Endothelial cell of umbilical vein (primary cell): ENCODE measurements at regions not wholly inside any gene's neighbourhood (a gene's known extent, or its start where the extent isn't known, plus 50 kb on each side); places are given as distances from the start of the nearest gene placed in this dataset.

Experiments
- BruUV-seq: library from RNA; stranded (reverse); fragments of 400-500 nt; replicated peaks from 2 replicates; lab custom pipeline; 2021; lab: Mats Ljungman, UMichigan
- CTCF ChIA-PET: fragments of 300-600, 350-600 bp; sonication (Branson Sonifier 250); formaldehyde crosslinking; loops from one replicate; lab custom pipeline; 2021; ENCODE audit warnings: antibody characterized with exemption, inconsistent platforms; lab: Charles Lee
- POLR2A ChIA-PET: fragments of 300-600, 350-600 bp; sonication (Branson Sonifier 250); formaldehyde crosslinking; loops from one replicate; lab custom pipeline; 2021; ENCODE audit warnings: antibody characterized with exemption, inconsistent platforms; lab: Charles Lee
- DNase-seq: peaks from one replicate; pipeline ENCODE4 v3.0.0-alpha.2; 2011; ENCODE audit warnings: low read depth, low spot score
- FAIRE-seq: peaks from 2 replicates; lab custom pipeline; 2011; peaks lifted over from hg19 to GRCh38; lab: Jason Lieb, UNC
- H2AFZ ChIP-seq: 2 replicates; pipeline ENCODE4 v1.6.0; 2012; ENCODE audit warnings: low read depth, low read length, control low read depth, inconsistent platforms
- H3K27ac ChIP-seq: 2 replicates; pipeline ENCODE4 v1.5.1; 2011; ENCODE audit warnings: low read depth, mild to moderate bottlenecking, control low read depth, low read length, moderate library complexity; ENCODE audit not compliant: insufficient read depth
- H3K27me3 ChIP-seq, 2 experiments: 2 replicates each; pipeline versions ENCODE4 v1.6.0 to v1.6.1; 2011; ENCODE audit warnings: low read length in 2 of 2, mixed read lengths in 1 of 2; ENCODE audit not compliant: control insufficient read depth in 2 of 2, insufficient read depth in 2 of 2
- H3K36me3 ChIP-seq, 2 experiments: 2 replicates in 1 of 2; 3 replicates in 1 of 2; pipeline ENCODE4 v1.5.1; 2011; ENCODE audit warnings: low read length in 2 of 2, mild to moderate bottlenecking in 1 of 2, moderate library complexity in 1 of 2; ENCODE audit not compliant: control insufficient read depth in 2 of 2, insufficient read depth in 2 of 2; ENCODE audit errors: extremely low read depth in 1 of 2
- H3K4me1 ChIP-seq: 3 replicates; pipeline ENCODE4 v1.5.1; 2011; ENCODE audit warnings: mild to moderate bottlenecking, low read length; ENCODE audit not compliant: control insufficient read depth, insufficient read depth; ENCODE audit errors: extremely low read depth
- H3K4me2 ChIP-seq: 2 replicates; pipeline ENCODE4 v1.6.1; 2011; ENCODE audit warnings: low read length, control low read depth, mixed read lengths; ENCODE audit not compliant: insufficient read depth
- H3K4me3 ChIP-seq, 3 experiments: fragments of 200-600 bp in 1 of 3; sonication (generic), shearing (Covaris generic) in 1 of 3; replicated peaks in 1 of 3; 2 replicates each; pipeline ENCODE4 v1.5.1; 2011 to 2016; ENCODE audit warnings: control low read depth in 3 of 3, low read length in 3 of 3, mild to moderate bottlenecking in 2 of 3, inconsistent platforms in 1 of 3, low read depth in 1 of 3, moderate library complexity in 1 of 3; ENCODE audit not compliant: insufficient read depth in 1 of 3
- H3K79me2 ChIP-seq: 2 replicates; pipeline ENCODE4 v1.6.0; 2012; ENCODE audit warnings: low read length, inconsistent platforms; ENCODE audit not compliant: control insufficient read depth, insufficient read depth
- H3K9ac ChIP-seq: replicated peaks from 2 replicates; pipeline ENCODE3; 2011; ENCODE audit warnings: low read length, control low read depth; ENCODE audit not compliant: insufficient read depth; ENCODE audit errors: extremely low read depth
- H3K9me1 ChIP-seq: replicated peaks from 3 replicates; pipeline ENCODE4 v1.6.0; 2011; ENCODE audit warnings: mild to moderate bottlenecking, low read length; ENCODE audit not compliant: control insufficient read depth, insufficient read depth; ENCODE audit errors: extremely low read depth
- H3K9me3 ChIP-seq: replicated peaks from 2 replicates; pipeline ENCODE4 v1.5.1; 2012; ENCODE audit warnings: low read length, inconsistent platforms; ENCODE audit not compliant: control insufficient read depth, insufficient read depth
- H4K20me1 ChIP-seq: replicated peaks from 2 replicates; pipeline ENCODE3; 2011; ENCODE audit warnings: mild to moderate bottlenecking, low read length; ENCODE audit not compliant: control insufficient read depth, insufficient read depth; ENCODE audit errors: extremely low read depth
- EZH2 ChIP-seq: IDR thresholded peaks from 2 replicates; pipeline ENCODE4 v1.6.1; 2012; ENCODE audit warnings: borderline replicate concordance, low read depth, mild to moderate bottlenecking, moderate library complexity, low read length, inconsistent platforms; ENCODE audit not compliant: severe bottlenecking
- FOS ChIP-seq: IDR thresholded peaks from 2 replicates; pipeline ENCODE4 v1.6.1; 2011; ENCODE audit warnings: mild to moderate bottlenecking, low read length, moderate library complexity, borderline replicate concordance; ENCODE audit not compliant: insufficient read depth
- GATA2 ChIP-seq: IDR thresholded peaks from 2 replicates; pipeline ENCODE4 v1.7.0; 2011; ENCODE audit warnings: low read depth, mild to moderate bottlenecking, moderate library complexity, mixed read lengths, low read length; ENCODE audit not compliant: insufficient read length, insufficient read depth
- JUN ChIP-seq: IDR thresholded peaks from 2 replicates; pipeline ENCODE4 v1.6.1; 2011; ENCODE audit warnings: borderline replicate concordance, low read depth; ENCODE audit not compliant: insufficient read length, insufficient read depth
- MYC ChIP-seq: IDR thresholded peaks from one replicate; pipeline ENCODE4 v1.6.1; 2011; ENCODE audit warnings: mild to moderate bottlenecking, low read depth, low read length
- POLR2A ChIP-seq: IDR thresholded peaks from 2 replicates; pipeline ENCODE4 v1.6.1; 2012; ENCODE audit warnings: low read depth, mild to moderate bottlenecking, control low read depth, low read length
- POLR2AphosphoS5 ChIP-seq: IDR thresholded peaks from 2 replicates; pipeline ENCODE4 v1.6.1; 2012; ENCODE audit warnings: low read depth, mild to moderate bottlenecking, control low read depth, low read length, moderate library complexity; ENCODE audit not compliant: insufficient read depth
- dilution Hi-C: fragments of 300-500 bp; cut with MboI; formaldehyde crosslinking; loops from one replicate; pipeline ENCODE4 v1.15.0; 2019; ENCODE audit warnings: low sequenced_read_pairs; ENCODE audit not compliant: extremely low pct_ligation_motif_present
- intact Hi-C: fragments of 100-400 bp; cut with micrococcal nuclease; formaldehyde crosslinking; loops from one replicate; pipeline ENCODE4 v1.10.0; 2022
- TF ChIP-seq, protein P1 (sequence below): IDR thresholded peaks from 2 replicates; pipeline ENCODE4 v1.6.1; 2011; ENCODE audit not compliant: insufficient read depth, insufficient read length
- TF ChIP-seq, protein P2 (sequence below), 2 donors: IDR thresholded peaks; 1 replicate in 1 of 2; 2 replicates in 1 of 2; pipeline ENCODE4 v1.5.1; 2011; ENCODE audit warnings: low read length in 2 of 2, mild to moderate bottlenecking in 2 of 2, moderate library complexity in 2 of 2, control low read depth in 1 of 2, inconsistent platforms in 1 of 2, low read depth in 1 of 2; ENCODE audit not compliant: insufficient read depth in 1 of 2; ENCODE audit errors: extremely low read depth in 1 of 2

DNA sequence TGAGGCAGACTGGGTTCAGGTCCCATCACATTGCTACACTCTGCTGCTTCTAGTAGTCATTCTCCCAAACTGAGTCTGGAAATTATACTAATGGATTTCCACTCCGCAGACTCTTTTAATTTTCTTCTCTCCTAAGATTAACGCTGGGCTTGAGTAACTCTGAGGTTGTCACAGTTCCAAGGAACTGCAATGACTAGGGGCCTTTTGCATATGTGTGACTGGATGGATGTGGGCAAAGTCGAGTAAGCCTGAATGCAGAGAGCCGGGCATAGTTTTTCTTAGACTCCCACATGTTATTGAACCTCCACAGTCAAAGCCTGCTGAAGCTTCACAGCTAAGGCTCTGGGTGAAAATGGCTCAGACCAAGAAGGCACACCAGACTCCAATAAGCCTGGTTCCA, 160.9 kb upstream of the PROX1 start:
- dilution Hi-C loops: no loop called here

More for the DNA sequence above, 160.9 kb upstream of the PROX1 start:
- Histone ChIP-seq H3K9ac (no peak overlapping the region), H3K27me3 (no peaks in the 10 kb centered on the region), H3K27ac (no peak overlapping the region), H3K79me2 (no peaks in the 10 kb centered on the region), H3K4me2 (no peak overlapping the region), H3K9me3 (no peaks in the 10 kb centered on the region), H3K36me3 (no peaks in the 10 kb centered on the region), H3K4me3 (no peak overlapping the region), H4K20me1 (no peaks in the 10 kb centered on the region), H2AFZ (no peak overlapping the region), H3K4me1 (no peaks in the 10 kb centered on the region), H3K9me1 (no peaks in the 10 kb centered on the region)
- intact Hi-C loops: no loop called here
- POLR2A ChIA-PET: no interaction called here
- no peak for DNase-seq
- no peak for FAIRE-seq
- CTCF ChIA-PET: no interaction called here
- BruUV-seq: no TSS peak
- TF ChIP-seq FOS: no peak
- TF ChIP-seq POLR2A: no peak
- TF ChIP-seq GATA2: no peak
- TF ChIP-seq EZH2: no peak
- TF ChIP-seq, protein P1, sequence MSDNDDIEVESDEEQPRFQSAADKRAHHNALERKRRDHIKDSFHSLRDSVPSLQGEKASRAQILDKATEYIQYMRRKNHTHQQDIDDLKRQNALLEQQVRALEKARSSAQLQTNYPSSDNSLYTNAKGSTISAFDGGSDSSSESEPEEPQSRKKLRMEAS: no peak
- TF ChIP-seq POLR2AphosphoS5: no peak
- no peak for TF ChIP-seq JUN
- TF ChIP-seq, protein P2, sequence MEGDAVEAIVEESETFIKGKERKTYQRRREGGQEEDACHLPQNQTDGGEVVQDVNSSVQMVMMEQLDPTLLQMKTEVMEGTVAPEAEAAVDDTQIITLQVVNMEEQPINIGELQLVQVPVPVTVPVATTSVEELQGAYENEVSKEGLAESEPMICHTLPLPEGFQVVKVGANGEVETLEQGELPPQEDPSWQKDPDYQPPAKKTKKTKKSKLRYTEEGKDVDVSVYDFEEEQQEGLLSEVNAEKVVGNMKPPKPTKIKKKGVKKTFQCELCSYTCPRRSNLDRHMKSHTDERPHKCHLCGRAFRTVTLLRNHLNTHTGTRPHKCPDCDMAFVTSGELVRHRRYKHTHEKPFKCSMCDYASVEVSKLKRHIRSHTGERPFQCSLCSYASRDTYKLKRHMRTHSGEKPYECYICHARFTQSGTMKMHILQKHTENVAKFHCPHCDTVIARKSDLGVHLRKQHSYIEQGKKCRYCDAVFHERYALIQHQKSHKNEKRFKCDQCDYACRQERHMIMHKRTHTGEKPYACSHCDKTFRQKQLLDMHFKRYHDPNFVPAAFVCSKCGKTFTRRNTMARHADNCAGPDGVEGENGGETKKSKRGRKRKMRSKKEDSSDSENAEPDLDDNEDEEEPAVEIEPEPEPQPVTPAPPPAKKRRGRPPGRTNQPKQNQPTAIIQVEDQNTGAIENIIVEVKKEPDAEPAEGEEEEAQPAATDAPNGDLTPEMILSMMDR (IDR thresholded peaks at IDR 0.05; ENCODE audit: extremely low read depth in 1 of 2, insufficient read depth in 1 of 2, low read depth in 1 of 2, low read length in 2 of 2): no peak
- no peak for TF ChIP-seq MYC
